Suprapubic skin (tissue), 3 donors: ENCODE measurements at regions not wholly inside any gene's neighbourhood (a gene's known extent, or its start where the extent isn't known, plus 50 kb on each side); places are given as distances from the start of the nearest gene placed in this dataset.

Experiments
- POLR2A ChIP-seq, 2 donors: fragments of 450-650 bp; IDR thresholded peaks; one replicate each; pipeline ENCODE4 v1.6.1; 2017; ENCODE audit warnings: antibody characterized with exemption in 2 of 2, mild to moderate bottlenecking in 2 of 2, moderate library complexity in 2 of 2
- TF ChIP-seq, protein P1 (sequence below), 2 donors: fragments of 200-600 bp in 1 of 2; fragments of 450-650 bp in 1 of 2; sonication (generic) in 1 of 2; IDR thresholded peaks; one replicate each; pipeline ENCODE4 v1.5.1; 2016 to 2019; ENCODE audit warnings: antibody characterized with exemption in 2 of 2, mild to moderate bottlenecking in 1 of 2, moderate library complexity in 1 of 2

DNA sequence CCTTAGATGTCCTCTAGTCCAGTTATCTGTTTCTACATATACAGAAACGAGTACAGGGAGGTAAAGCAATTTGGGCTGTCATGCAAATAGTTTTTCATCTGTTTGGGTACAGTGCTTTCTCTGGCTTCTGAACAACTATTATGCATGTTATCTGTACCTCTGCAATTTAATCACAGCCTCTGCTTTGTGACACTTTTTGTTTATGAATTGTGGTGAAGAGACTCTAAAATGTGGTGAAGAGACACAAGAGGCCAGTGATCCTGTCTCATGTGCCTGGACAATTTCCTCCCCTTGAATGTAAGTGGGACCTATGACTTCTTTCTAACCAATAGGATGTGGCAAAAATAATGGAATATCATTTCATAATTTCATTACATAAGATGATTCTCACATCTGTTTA lies 130.3 kb upstream of the ARHGAP42 start:
- TF ChIP-seq, protein P1, sequence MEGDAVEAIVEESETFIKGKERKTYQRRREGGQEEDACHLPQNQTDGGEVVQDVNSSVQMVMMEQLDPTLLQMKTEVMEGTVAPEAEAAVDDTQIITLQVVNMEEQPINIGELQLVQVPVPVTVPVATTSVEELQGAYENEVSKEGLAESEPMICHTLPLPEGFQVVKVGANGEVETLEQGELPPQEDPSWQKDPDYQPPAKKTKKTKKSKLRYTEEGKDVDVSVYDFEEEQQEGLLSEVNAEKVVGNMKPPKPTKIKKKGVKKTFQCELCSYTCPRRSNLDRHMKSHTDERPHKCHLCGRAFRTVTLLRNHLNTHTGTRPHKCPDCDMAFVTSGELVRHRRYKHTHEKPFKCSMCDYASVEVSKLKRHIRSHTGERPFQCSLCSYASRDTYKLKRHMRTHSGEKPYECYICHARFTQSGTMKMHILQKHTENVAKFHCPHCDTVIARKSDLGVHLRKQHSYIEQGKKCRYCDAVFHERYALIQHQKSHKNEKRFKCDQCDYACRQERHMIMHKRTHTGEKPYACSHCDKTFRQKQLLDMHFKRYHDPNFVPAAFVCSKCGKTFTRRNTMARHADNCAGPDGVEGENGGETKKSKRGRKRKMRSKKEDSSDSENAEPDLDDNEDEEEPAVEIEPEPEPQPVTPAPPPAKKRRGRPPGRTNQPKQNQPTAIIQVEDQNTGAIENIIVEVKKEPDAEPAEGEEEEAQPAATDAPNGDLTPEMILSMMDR (IDR thresholded peaks at IDR 0.05) = no peak
- TF ChIP-seq POLR2A (IDR thresholded peaks at IDR 0.05) = no peak
